Naive B cell (primary cell): ENCODE measurements at regions not wholly inside any gene's neighbourhood (a gene's known extent, or its start where the extent isn't known, plus 50 kb on each side); places are given as distances from the start of the nearest gene placed in this dataset.

Experiments
- ATAC-seq, 2 donors: fragments of 150-1000 bp; cut with Tn5 transposase; 2 replicates each; pipeline ENCODE4 v1.10.0; 2021; ENCODE audit warnings: low read depth in 2 of 2, mild to moderate bottlenecking in 2 of 2, moderate library complexity in 2 of 2
- DNase-seq: peaks from one replicate; pipeline ENCODE4 v3.0.0; 2022
- H3K27ac Mint-ChIP-seq, 6 donors: one replicate each; pipeline ENCODE4 v1.8.0; 2020 to 2022; ENCODE audit warnings: mild to moderate bottlenecking in 6 of 6, mixed read lengths in 6 of 6, moderate library complexity in 5 of 6, inconsistent platforms in 2 of 6
- H3K27me3 Mint-ChIP-seq, 3 donors: one replicate each; pipeline ENCODE4 v1.8.0; 2021 to 2022; ENCODE audit warnings: mixed read lengths in 3 of 3, mild to moderate bottlenecking in 1 of 3
- H3K36me3 Mint-ChIP-seq, 2 donors: one replicate each; pipeline ENCODE4 v1.8.0; 2020 to 2022; ENCODE audit warnings: mixed read lengths in 2 of 2, inconsistent platforms in 1 of 2, mild to moderate bottlenecking in 1 of 2
- H3K4me1 Mint-ChIP-seq, 3 donors: one replicate each; pipeline ENCODE4 v1.8.0; 2020 to 2022; ENCODE audit warnings: mixed read lengths in 3 of 3, inconsistent platforms in 1 of 3, mild to moderate bottlenecking in 1 of 3, moderate library complexity in 1 of 3
- H3K4me3 Mint-ChIP-seq, 8 donors: one replicate each; pipeline ENCODE4 v1.8.0; 2020 to 2022; ENCODE audit warnings: mild to moderate bottlenecking in 8 of 8, mixed read lengths in 8 of 8, moderate library complexity in 8 of 8, inconsistent platforms in 2 of 8
- H3K9me3 Mint-ChIP-seq, 7 donors: one replicate each; pipeline ENCODE4 v1.8.0; 2020 to 2022; ENCODE audit warnings: mixed read lengths in 7 of 7, mild to moderate bottlenecking in 5 of 7, inconsistent platforms in 2 of 7, moderate library complexity in 1 of 7

GRCh38 chr5:89105171-89105695 lies 222.2 kb upstream of the MEF2C start:
- Mint-ChIP-seq H3K27ac (peak overlapping the region in 1 of 6 donors; percentile 69), H3K36me3 (peaks cover 6 to 17% of the 10 kb centered on the region in 2 donors), H3K27me3 (no peaks in the 10 kb centered on the region), H3K4me3 (no peak overlapping the region), H3K9me3 (peaks cover 0 to 15% (median 2%) of the 10 kb centered on the region in 7 donors), H3K4me1 (no peaks in the 10 kb centered on the region)
- DNase-seq (no peak), ATAC-seq (no peak)

GRCh38 chr5:89098199-89098756 lies 215.3 kb upstream of the MEF2C start:
- Mint-ChIP-seq H3K27ac (peak overlapping the region in 1 of 6 donors; percentile 5), H3K4me3 (no peak overlapping the region), H3K4me1 (peaks cover 5 to 7% (median 7%) of the 10 kb centered on the region in 3 donors), H3K36me3 (peaks cover 15 to 16% of the 10 kb centered on the region in 2 donors), H3K9me3 (peaks cover 4 to 12% (median 7%) of the 10 kb centered on the region in 7 donors), H3K27me3 (no peaks in the 10 kb centered on the region)
- DNase-seq, result no peak
- no peak for ATAC-seq

DNA sequence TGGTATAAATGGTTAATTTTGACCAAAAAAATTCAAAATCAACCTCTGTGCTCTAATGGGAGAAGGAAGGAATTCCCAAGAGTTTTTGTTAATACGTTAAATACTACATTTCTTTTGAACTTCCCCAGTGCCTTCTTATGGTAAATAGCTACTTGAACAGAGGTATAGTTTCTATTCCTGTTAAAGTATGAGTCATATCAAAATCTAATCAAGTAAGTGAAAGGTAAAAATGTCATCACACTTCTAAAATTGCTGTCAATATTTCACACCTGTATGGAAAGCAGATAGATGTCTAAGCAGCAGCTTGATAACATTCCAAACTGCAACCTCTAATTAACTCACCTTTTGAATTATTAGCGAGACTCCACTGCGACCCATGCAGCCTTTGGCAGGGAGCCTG lies 214.1 kb upstream of the MEF2C start:
- DNase-seq (no peak), ATAC-seq (no peak)
- Mint-ChIP-seq H3K4me1 (peaks cover 5 to 7% (median 7%) of the 10 kb centered on the region in 3 donors), H3K4me3 (peak overlapping the region in 1 of 8 donors; percentile 64), H3K27ac (peak overlapping the region in 1 of 6 donors; percentile 13), H3K27me3 (no peaks in the 10 kb centered on the region), H3K9me3 (peaks cover 4 to 12% (median 7%) of the 10 kb centered on the region in 7 donors), H3K36me3 (peaks cover 13 to 16% of the 10 kb centered on the region in 2 donors)

DNA sequence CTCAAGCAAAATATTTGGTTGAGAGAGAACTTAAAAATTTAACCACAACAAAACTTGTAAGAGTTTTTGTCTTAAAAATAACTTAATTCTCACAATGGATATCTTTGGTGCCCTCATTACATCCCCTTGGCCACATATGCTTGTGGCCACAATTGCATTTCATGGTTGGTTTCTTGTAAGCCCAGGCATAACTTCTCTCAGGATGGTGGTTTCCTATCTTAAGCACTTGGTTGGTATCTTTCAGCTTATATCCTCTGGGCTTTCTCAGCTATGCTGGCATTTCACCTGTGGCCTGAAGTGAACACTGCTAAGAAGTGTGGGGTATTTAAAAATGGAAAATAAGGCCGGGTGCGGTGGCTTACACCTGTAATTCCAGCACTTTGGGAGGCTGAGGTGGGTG lies 212.4 kb upstream of the MEF2C start:
- Mint-ChIP-seq H3K4me3 (no peak overlapping the region), H3K4me1 (peaks cover 5 to 7% (median 7%) of the 10 kb centered on the region in 3 donors), H3K27ac (peak overlapping the region in 2 of 6 donors; percentile 33 to 79), H3K36me3 (peaks cover 7 to 16% of the 10 kb centered on the region in 2 donors), H3K27me3 (no peaks in the 10 kb centered on the region), H3K9me3 (peaks cover 4 to 12% (median 7%) of the 10 kb centered on the region in 7 donors)
- ATAC-seq, result no peak
- no peak for DNase-seq

DNA sequence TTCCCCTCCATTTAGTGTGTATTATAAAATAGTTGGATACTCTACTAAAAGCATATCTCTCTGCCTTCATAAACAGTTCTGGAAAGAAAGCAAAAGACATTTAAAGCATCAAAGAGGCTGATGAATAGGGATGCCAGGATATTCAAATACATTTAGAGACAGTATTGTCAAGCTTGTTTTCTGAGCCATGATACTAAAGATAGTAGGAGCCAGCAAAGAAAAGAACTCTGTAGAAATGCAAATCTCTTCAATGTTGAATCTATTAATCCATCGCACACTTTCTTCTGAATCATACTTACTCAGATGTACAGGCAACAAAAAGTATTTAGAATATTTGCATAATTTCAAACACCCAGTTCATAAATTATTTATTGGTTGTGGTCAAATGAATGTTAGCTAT lies 207.1 kb upstream of the MEF2C start:
- H3K4me3 Mint-ChIP-seq, result no peak overlapping the region
- peaks cover 3 to 7% of the 10 kb centered on the region in 2 donors for H3K36me3 Mint-ChIP-seq
- no peaks in the 10 kb centered on the region for H3K27me3 Mint-ChIP-seq
- peaks cover 0 to 14% (median 11%) of the 10 kb centered on the region in 3 donors for H3K4me1 Mint-ChIP-seq
- H3K9me3 Mint-ChIP-seq, result peaks cover 0 to 3% (median 0%) of the 10 kb centered on the region in 7 donors
- ATAC-seq (no peak), DNase-seq (no peak)
- no peak overlapping the region for H3K27ac Mint-ChIP-seq

DNA sequence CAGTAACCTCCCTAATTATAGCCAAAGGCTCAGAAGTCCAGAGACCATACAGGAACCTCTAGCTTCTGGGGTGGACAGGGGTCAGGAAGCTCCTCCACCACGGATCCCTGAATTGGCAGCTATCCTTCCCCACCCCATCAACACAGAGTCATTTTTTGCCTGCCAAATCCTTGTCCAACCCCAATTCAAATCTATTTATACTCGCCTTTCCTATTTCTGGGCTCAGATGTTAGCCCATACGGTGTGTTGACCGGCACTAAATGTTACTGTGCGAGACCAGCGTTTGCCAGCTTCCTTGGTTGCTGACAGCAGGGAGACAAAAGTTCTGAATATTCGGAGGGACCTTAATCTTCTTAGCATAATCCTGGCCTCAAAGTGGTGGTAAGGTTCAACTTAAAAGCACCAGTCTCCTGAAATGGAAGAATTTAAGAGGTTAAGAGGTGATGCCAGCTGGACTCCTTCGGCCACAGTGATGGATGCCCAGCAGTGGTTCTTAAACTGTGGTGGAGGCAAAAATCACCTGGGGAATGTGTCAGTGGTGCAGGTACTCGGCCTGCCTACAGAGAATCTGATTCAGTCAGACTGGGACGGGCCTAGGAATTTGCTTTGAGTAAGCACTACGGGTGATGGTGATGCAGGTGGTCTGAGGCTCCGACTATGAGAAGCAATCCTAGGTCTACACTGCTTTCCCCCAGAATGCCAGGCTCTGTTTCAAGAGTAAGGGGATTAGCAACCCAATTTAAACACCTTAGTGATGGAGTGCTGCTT lies 204.8 kb upstream of the MEF2C start:
- Mint-ChIP-seq H3K4me1 (peaks cover 0 to 21% (median 16%) of the 10 kb centered on the region in 3 donors), H3K27me3 (no peaks in the 10 kb centered on the region), H3K27ac (peak overlapping the region in 1 of 6 donors; percentile 71), H3K4me3 (no peak overlapping the region), H3K36me3 (no peaks in the 10 kb centered on the region), H3K9me3 (no peaks in the 10 kb centered on the region)
- no peak for DNase-seq
- ATAC-seq, result no peak

- Mint-ChIP-seq H3K4me3 (no peak overlapping the region), H3K27ac (no peak overlapping the region), H3K9me3 (no peaks in the 10 kb centered on the region), H3K36me3 (no peaks in the 10 kb centered on the region), H3K4me1 (peaks cover 0 to 21% (median 16%) of the 10 kb centered on the region in 3 donors), H3K27me3 (no peaks in the 10 kb centered on the region)
- ATAC-seq (no peak), DNase-seq (no peak)
Observed at GRCh38 chr5:89087128-89087527, 204.1 kb upstream of the MEF2C start.

DNA sequence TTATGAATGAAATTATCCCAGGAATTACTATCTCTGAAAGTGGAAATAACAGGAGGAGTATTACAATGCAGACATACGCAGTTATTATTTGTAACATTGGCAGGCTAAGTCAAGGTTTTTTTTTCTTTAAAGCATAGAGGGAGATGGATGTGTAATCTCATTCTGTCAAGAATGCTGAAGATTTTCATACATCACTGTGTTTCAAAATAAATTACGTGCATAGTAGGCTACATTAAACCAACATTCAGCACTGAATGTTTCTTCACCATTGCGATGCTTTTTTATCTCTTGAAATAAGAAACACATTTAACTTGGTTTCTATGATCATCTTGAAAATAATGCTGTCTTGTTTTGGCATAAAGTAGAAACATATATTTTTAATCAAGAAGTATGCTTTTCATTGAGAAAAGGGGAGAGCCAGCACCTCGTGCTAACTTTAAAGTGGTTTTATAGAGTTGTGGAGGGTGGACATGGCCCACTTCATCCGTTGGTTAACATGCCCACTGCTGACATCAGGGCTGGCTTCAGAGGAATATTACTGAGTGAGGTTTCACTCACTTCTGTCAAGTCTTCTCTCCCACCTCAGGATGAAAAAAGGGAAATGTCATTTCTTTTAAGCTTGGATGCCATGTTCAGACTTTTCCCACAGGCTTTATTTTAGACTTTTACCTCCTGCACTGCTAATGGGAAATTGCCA lies 203.6 kb upstream of the MEF2C start:
- no peak for ATAC-seq
- H3K4me3 Mint-ChIP-seq, result no peak overlapping the region
- no peaks in the 10 kb centered on the region for H3K27me3 Mint-ChIP-seq
- H3K4me1 Mint-ChIP-seq, result peaks cover 0 to 23% (median 16%) of the 10 kb centered on the region in 3 donors
- H3K9me3 Mint-ChIP-seq, result no peaks in the 10 kb centered on the region
- H3K36me3 Mint-ChIP-seq, result no peaks in the 10 kb centered on the region
- no peak overlapping the region for H3K27ac Mint-ChIP-seq
- DNase-seq, result no peak

- Mint-ChIP-seq H3K27ac (no peak overlapping the region), H3K36me3 (no peaks in the 10 kb centered on the region), H3K4me3 (no peak overlapping the region), H3K27me3 (no peaks in the 10 kb centered on the region), H3K4me1 (peaks cover 10 to 35% (median 29%) of the 10 kb centered on the region in 3 donors), H3K9me3 (no peaks in the 10 kb centered on the region)
- no peak for DNase-seq
- no peak for ATAC-seq
Observed at GRCh38 chr5:89083791-89084190, 200.8 kb upstream of the MEF2C start.

GRCh38 chr5:89081360-89081759 lies 198.4 kb upstream of the MEF2C start:
- H3K36me3 Mint-ChIP-seq, result no peaks in the 10 kb centered on the region
- DNase-seq, result peak; percentile 11
- H3K27me3 Mint-ChIP-seq, result no peaks in the 10 kb centered on the region
- peaks cover 10 to 29% (median 18%) of the 10 kb centered on the region in 3 donors for H3K4me1 Mint-ChIP-seq
- peak overlapping the region in 3 of 6 donors; percentile 5 to 88 (median 64) for H3K27ac Mint-ChIP-seq
- ATAC-seq, result peak; percentile 78 to 90
- H3K9me3 Mint-ChIP-seq, result no peaks in the 10 kb centered on the region
- peak overlapping the region in 6 of 8 donors; percentile 11 to 84 (median 44) for H3K4me3 Mint-ChIP-seq

DNA sequence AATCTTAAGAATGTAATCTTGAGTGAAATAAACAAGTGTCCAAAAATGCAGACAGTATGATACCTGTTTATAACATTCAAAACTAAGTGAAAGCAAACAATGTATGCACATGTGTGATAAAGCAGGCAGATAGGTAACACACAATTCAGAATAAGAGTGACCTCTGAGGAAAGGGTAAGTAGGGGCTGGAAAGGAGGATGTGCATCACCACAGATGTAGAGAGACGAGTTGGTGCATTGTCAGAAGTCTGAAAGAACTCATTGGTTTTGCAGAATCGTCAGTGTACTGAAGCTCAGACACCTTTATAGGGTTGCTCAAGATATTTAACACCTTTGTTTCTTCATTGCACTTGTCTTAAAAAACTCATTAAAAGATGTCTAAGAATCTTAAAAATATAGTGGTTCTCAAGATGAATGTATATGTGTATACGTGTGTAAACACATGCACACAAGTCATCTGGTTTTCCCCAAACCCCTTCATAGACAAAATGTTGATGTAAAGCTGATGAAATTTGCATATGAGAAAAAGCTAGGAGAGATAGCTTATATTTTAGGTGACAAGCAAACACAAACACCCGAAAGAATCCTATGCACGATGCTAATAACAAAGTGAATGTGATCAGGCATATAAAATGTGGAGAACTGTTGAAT lies 197.6 kb upstream of the MEF2C start:
- H3K4me1 Mint-ChIP-seq, result peaks cover 10 to 25% (median 18%) of the 10 kb centered on the region in 3 donors
- no peaks in the 10 kb centered on the region for H3K9me3 Mint-ChIP-seq
- peak overlapping the region in 1 of 6 donors; percentile 64 for H3K27ac Mint-ChIP-seq
- DNase-seq (no peak), ATAC-seq (no peak)
- no peaks in the 10 kb centered on the region for H3K36me3 Mint-ChIP-seq
- H3K27me3 Mint-ChIP-seq, result no peaks in the 10 kb centered on the region
- H3K4me3 Mint-ChIP-seq, result peak overlapping the region in 1 of 8 donors; percentile 4

DNA sequence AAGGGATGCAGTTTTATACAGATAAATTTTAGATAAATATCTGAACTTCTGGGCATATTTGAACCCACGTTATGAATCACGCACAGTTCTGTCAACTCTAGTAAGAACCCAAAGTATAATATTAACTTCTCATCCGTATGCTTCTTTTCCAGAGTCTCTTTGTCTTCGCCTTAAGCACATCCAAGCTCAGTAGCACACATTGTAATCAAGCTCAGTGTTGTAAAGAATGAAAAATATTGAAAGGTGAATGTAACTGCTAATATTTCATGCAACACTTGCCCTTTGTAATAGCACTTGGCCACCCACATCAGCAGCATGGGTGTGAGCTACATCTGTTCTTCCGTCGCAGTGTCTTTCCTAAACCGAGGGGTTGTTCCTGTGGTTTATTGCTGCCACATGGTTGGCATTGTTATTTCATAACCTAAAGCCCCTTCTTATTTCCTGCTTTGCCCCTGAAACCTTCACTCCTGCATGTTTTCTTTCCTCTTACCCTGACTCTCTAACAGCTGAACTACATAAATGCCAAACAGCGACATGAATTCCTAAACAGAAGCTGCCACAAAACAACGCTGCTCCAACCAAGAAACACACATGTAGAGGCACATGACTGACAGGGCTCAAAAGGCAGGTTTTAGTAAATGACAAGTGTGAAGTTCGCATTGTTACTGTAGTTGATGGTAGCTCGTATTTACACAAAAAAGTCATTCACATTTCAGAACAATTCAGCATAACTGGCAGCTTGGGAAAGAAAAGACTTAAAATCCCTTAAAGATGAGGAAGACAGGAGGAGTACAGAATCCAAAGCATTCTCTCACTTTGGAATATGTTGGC lies 190.1 kb upstream of the MEF2C start:
- peak; percentile 1 for DNase-seq
- ATAC-seq, result peak in 1 of 2 donors; percentile 41
- peaks cover 8 to 30% (median 13%) of the 10 kb centered on the region in 3 donors for H3K4me1 Mint-ChIP-seq
- no peaks in the 10 kb centered on the region for H3K27me3 Mint-ChIP-seq
- no peaks in the 10 kb centered on the region for H3K9me3 Mint-ChIP-seq
- H3K4me3 Mint-ChIP-seq, result peak overlapping the region; percentile 4 to 84 (median 69)
- no peaks in the 10 kb centered on the region for H3K36me3 Mint-ChIP-seq
- peak overlapping the region in 4 of 6 donors; percentile 3 to 83 (median 22) for H3K27ac Mint-ChIP-seq
